IMR-90 (cell line): ENCODE measurements at regions not wholly inside any gene's neighbourhood (a gene's known extent, or its start where the extent isn't known, plus 50 kb on each side); places are given as distances from the start of the nearest gene placed in this dataset.

ENCODE experiments used
- ATAC-seq: fragments of 200-7000 bp; cut with Tn5 transposase; 2 replicates; pipeline ENCODE4 v1.9.1; 2020; ENCODE audit warnings: low read depth, mild to moderate bottlenecking, moderate library complexity
- BruUV-seq: library from RNA; stranded (reverse); fragments of 400-500 nt; replicated peaks from 2 replicates; lab custom pipeline; 2021; lab: Mats Ljungman, UMichigan
- CTCF ChIA-PET: fragments of 300-600 bp; formaldehyde crosslinking; extraction: SDS; loops from one replicate; lab custom pipeline; 2021; ENCODE audit warnings: antibody characterized with exemption; lab: Yijun Ruan, JAX
- POLR2A ChIA-PET: fragments of 300-600 bp; sonication (Branson Sonifier 250); formaldehyde crosslinking; loops from one replicate; lab custom pipeline; 2022; ENCODE audit warnings: antibody characterized with exemption; ENCODE audit not compliant: unreplicated experiment; lab: Charles Lee
- DNase-seq: peaks from one replicate; pipeline ENCODE4 v3.0.0; 2013
- H2AFZ ChIP-seq: replicated peaks from 2 replicates; pipeline ENCODE3; 2013; ENCODE audit warnings: low read length, mild to moderate bottlenecking; ENCODE audit not compliant: poor library complexity
- H2AK5ac ChIP-seq: 2 replicates; pipeline ENCODE4 v1.6.1; 2013; ENCODE audit warnings: low read depth, low read length, inconsistent platforms
- H2AK9ac ChIP-seq: replicated peaks from 2 replicates; pipeline ENCODE3; 2013; ENCODE audit warnings: mild to moderate bottlenecking, low read depth, low read length, moderate library complexity; ENCODE audit not compliant: poor library complexity
- H2BK120ac ChIP-seq: 2 replicates; pipeline ENCODE4 v1.6.1; 2013; ENCODE audit warnings: low read depth, low read length, inconsistent platforms
- H2BK15ac ChIP-seq: 3 replicates; pipeline ENCODE4 v1.6.1; 2013; ENCODE audit warnings: low read depth, low read length, inconsistent platforms
- H2BK20ac ChIP-seq: 2 replicates; pipeline ENCODE4 v1.6.1; 2013; ENCODE audit warnings: low read depth, mild to moderate bottlenecking, inconsistent platforms, low read length, moderate library complexity
- H2BK5ac ChIP-seq: 2 replicates; pipeline ENCODE4 v1.6.1; 2013; ENCODE audit warnings: mild to moderate bottlenecking, low read depth, low read length, inconsistent platforms; ENCODE audit not compliant: poor library complexity, severe bottlenecking
- H3K14ac ChIP-seq: replicated peaks from 2 replicates; pipeline ENCODE4 v1.6.1; 2013; ENCODE audit warnings: low read depth, low read length, inconsistent platforms
- H3K18ac ChIP-seq: 2 replicates; pipeline ENCODE4 v1.6.1; 2013; ENCODE audit warnings: low read depth, low read length, control low read depth
- H3K23ac ChIP-seq: 2 replicates; pipeline ENCODE4 v1.6.1; 2013; ENCODE audit warnings: low read depth, low read length, inconsistent platforms
- H3K27ac ChIP-seq: 2 replicates; pipeline ENCODE4 v1.5.1; 2013; ENCODE audit warnings: mild to moderate bottlenecking, control low read depth, low read length; ENCODE audit not compliant: insufficient read depth
- H3K27me3 ChIP-seq: 2 replicates; pipeline ENCODE4 v1.6.1; 2013; ENCODE audit warnings: low read length; ENCODE audit not compliant: control insufficient read depth, insufficient read depth
- H3K36me3 ChIP-seq: 2 replicates; pipeline ENCODE4 v1.6.1; 2013; ENCODE audit warnings: low read length, mixed read lengths; ENCODE audit not compliant: control insufficient read depth, insufficient read depth
- H3K4ac ChIP-seq: 2 replicates; pipeline ENCODE4 v1.6.1; 2013; ENCODE audit warnings: low read depth, low read length, inconsistent platforms
- H3K4me1 ChIP-seq: 2 replicates; pipeline ENCODE4 v1.6.1; 2013; ENCODE audit warnings: low read length, mixed read lengths; ENCODE audit not compliant: control insufficient read depth, insufficient read depth
- H3K4me2 ChIP-seq: 2 replicates; pipeline ENCODE4 v1.6.1; 2013; ENCODE audit warnings: low read depth, mild to moderate bottlenecking, control low read depth, low read length, moderate library complexity
- H3K4me3 ChIP-seq: 2 replicates; pipeline ENCODE4 v1.5.1; 2013; ENCODE audit warnings: low read depth, mild to moderate bottlenecking, control low read depth, low read length, moderate library complexity; ENCODE audit not compliant: insufficient read depth
- H3K56ac ChIP-seq: 2 replicates; pipeline ENCODE4 v1.6.1; 2013; ENCODE audit warnings: low read length, inconsistent platforms; ENCODE audit not compliant: insufficient read depth; ENCODE audit errors: extremely low read depth
- H3K79me1 ChIP-seq, 2 experiments: 2 replicates each; pipeline ENCODE4 v1.6.1; 2013; ENCODE audit warnings: low read length in 2 of 2, inconsistent platforms in 1 of 2, low read depth in 1 of 2
- H3K9ac ChIP-seq: 2 replicates; pipeline ENCODE4 v1.6.1; 2013; ENCODE audit warnings: low read depth, low read length, control low read depth
- H3K9me1 ChIP-seq: 2 replicates; pipeline ENCODE4 v1.6.1; 2013; ENCODE audit warnings: low read length, inconsistent platforms; ENCODE audit not compliant: insufficient read depth
- H3K9me3 ChIP-seq: 2 replicates; pipeline ENCODE4 v1.6.1; 2013; ENCODE audit warnings: low read length; ENCODE audit not compliant: control insufficient read depth, insufficient read depth
- H4K20me1 ChIP-seq: 2 replicates; pipeline ENCODE4 v1.6.1; 2013; ENCODE audit warnings: low read length, inconsistent platforms; ENCODE audit not compliant: insufficient read depth
- H4K5ac ChIP-seq: 2 replicates; pipeline ENCODE4 v1.6.1; 2013; ENCODE audit warnings: mild to moderate bottlenecking, low read depth, low read length, control low read depth
- H4K8ac ChIP-seq, 2 experiments: 2 replicates each; pipeline ENCODE4 v1.6.1; 2013; ENCODE audit warnings: low read depth in 2 of 2, low read length in 2 of 2, control low read depth in 1 of 2, inconsistent platforms in 1 of 2
- H4K91ac ChIP-seq: 2 replicates; pipeline ENCODE4 v1.6.1; 2013; ENCODE audit warnings: low read depth, low read length, inconsistent platforms; ENCODE audit not compliant: insufficient read depth
- BHLHE40 ChIP-seq: fragments of 150-350 bp; IDR thresholded peaks from 2 replicates; pipeline ENCODE4 v1.6.1; 2016; ENCODE audit warnings: mild to moderate bottlenecking, low read depth, low read length
- CEBPB ChIP-seq: IDR thresholded peaks from 2 replicates; pipeline ENCODE4 v1.6.1; 2012; ENCODE audit warnings: low read depth, low read length, improper control_type of control experiment
- FOS ChIP-seq: fragments of 150-350 bp; IDR thresholded peaks from 2 replicates; pipeline ENCODE4 v1.6.1; 2016; ENCODE audit warnings: low read depth, low read length
- MAFK ChIP-seq: IDR thresholded peaks from 2 replicates; pipeline ENCODE4 v1.6.1; 2012; ENCODE audit warnings: low read depth, low read length, improper control_type of control experiment
- MAZ ChIP-seq: IDR thresholded peaks from 2 replicates; pipeline ENCODE4 v1.6.1; 2012; ENCODE audit warnings: low read depth, mild to moderate bottlenecking, low read length, improper control_type of control experiment, moderate library complexity, borderline replicate concordance
- NFE2L2 ChIP-seq: fragments of 150-350 bp; IDR thresholded peaks from 2 replicates; pipeline ENCODE4 v1.6.1; 2016; ENCODE audit warnings: low read depth, mild to moderate bottlenecking, low read length
- POLR2A ChIP-seq: IDR thresholded peaks from 2 replicates; pipeline ENCODE4 v1.6.1; 2012; ENCODE audit warnings: mild to moderate bottlenecking, low read depth, low read length
- RAD21 ChIP-seq: IDR thresholded peaks from 2 replicates; pipeline ENCODE4 v1.6.1; 2012; ENCODE audit warnings: low read length, improper control_type of control experiment
- RCOR1 ChIP-seq: IDR thresholded peaks from 2 replicates; pipeline ENCODE4 v1.6.1; 2012; ENCODE audit warnings: mild to moderate bottlenecking, low read length, improper control_type of control experiment; ENCODE audit not compliant: insufficient replicate concordance
- SMC3 ChIP-seq: fragments of 150-350 bp; IDR thresholded peaks from 2 replicates; pipeline ENCODE4 v1.6.1; 2016; ENCODE audit warnings: low read depth, mild to moderate bottlenecking, antibody characterized with exemption, low read length, moderate library complexity
- WGBS, 2 experiments: methylation state at CpG; one replicate each; pipeline versions ENCODE4 v1.1.5 to v1.1.7; 2013; ENCODE audit warnings: missing lambda C conversion rate in 2 of 2; ENCODE audit not compliant: insufficient read length in 1 of 2; ENCODE audit errors: extremely low coverage in 2 of 2; 5-methylcytosine and 5-hydroxymethylcytosine counted together
- dilution Hi-C: fragments of 300-500 bp; cut with HindIII; formaldehyde crosslinking; loops from one replicate; pipeline ENCODE4 v1.14.3; 2018; ENCODE audit warnings: low sequenced_read_pairs; ENCODE audit not compliant: unreplicated experiment
- in situ Hi-C: fragments of 300-500 bp; cut with MboI; formaldehyde crosslinking; loops from 3 replicates; pipeline ENCODE4 v1.14.3; 2019; ENCODE audit warnings: low sequenced_read_pairs, inconsistent platforms, mixed read lengths
- intact Hi-C: fragments of 100-400 bp; cut with micrococcal nuclease; formaldehyde crosslinking; loops from 2 replicates; pipeline ENCODE4 v1.10.0; 2022
- TF ChIP-seq, protein P1 (sequence below): conservative IDR thresholded peaks from 2 replicates; pipeline ENCODE4 v1.5.1; 2012; ENCODE audit warnings: mild to moderate bottlenecking, low read depth, low read length, improper control_type of control experiment
- TF ChIP-seq, protein P2 (sequence below): fragments of 150-350 bp; IDR thresholded peaks from 2 replicates; pipeline ENCODE4 v1.6.1; 2017; ENCODE audit warnings: mild to moderate bottlenecking, antibody characterized with exemption, low read length, low read depth
- TF ChIP-seq, protein P3 (sequence below): fragments of 150-350 bp; IDR thresholded peaks from 2 replicates; pipeline ENCODE4 v1.6.1; 2016; ENCODE audit warnings: low read depth, mild to moderate bottlenecking, low read length, moderate library complexity, borderline replicate concordance

DNA sequence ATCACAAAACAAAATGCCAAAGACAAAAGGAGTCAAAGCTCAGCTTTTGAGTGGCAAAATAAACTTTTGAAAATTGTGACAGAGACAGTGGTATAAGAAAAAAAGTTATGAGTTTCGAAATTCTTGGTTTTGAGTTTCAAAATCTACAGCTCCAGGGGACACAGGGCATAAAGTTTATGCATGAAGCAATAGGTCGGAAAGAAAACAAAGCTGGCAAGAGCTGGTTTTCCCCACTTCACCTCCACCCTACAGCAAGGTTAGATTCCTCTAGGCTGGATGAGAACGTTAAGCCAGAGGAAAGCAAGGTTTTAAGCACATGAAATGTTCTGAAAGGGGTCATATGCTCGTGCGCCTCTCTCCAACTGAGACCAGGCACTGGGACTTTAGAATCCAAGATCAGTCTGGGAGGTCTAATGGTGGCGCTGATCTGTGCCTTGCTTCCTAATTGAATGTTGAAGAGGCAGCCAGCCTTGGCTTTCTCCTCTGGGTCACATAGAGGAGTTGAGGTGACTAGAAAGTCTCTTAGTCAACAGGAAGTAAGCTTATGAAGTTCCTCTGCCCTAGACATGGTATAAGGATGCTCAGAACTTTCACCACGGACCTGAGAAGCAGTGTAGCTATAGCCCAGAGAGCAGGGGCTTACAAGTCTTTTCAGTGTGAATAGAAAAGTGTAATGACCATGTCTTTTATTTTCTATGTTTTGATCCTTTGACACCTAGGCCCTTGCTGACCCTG is 167.7 kb upstream of the DMAC1 start:
- intact Hi-C loops (no loop called here), dilution Hi-C loops (no loop called here), in situ Hi-C loops (no loop called here)
- H4K5ac ChIP-seq, result no peak overlapping the region
- POLR2A ChIA-PET, result no interaction called here
- no peak overlapping the region for H4K8ac ChIP-seq
- TF ChIP-seq BHLHE40 (no peak), NFE2L2 (no peak), CEBPB (no peak), POLR2A (no peak), FOS (no peak), RAD21 (no peak), SMC3 (no peak), MAFK (no peak), RCOR1 (no peak), MAZ (no peak)
- TF ChIP-seq, protein P1, sequence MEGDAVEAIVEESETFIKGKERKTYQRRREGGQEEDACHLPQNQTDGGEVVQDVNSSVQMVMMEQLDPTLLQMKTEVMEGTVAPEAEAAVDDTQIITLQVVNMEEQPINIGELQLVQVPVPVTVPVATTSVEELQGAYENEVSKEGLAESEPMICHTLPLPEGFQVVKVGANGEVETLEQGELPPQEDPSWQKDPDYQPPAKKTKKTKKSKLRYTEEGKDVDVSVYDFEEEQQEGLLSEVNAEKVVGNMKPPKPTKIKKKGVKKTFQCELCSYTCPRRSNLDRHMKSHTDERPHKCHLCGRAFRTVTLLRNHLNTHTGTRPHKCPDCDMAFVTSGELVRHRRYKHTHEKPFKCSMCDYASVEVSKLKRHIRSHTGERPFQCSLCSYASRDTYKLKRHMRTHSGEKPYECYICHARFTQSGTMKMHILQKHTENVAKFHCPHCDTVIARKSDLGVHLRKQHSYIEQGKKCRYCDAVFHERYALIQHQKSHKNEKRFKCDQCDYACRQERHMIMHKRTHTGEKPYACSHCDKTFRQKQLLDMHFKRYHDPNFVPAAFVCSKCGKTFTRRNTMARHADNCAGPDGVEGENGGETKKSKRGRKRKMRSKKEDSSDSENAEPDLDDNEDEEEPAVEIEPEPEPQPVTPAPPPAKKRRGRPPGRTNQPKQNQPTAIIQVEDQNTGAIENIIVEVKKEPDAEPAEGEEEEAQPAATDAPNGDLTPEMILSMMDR, result no peak
- TF ChIP-seq, protein P2, sequence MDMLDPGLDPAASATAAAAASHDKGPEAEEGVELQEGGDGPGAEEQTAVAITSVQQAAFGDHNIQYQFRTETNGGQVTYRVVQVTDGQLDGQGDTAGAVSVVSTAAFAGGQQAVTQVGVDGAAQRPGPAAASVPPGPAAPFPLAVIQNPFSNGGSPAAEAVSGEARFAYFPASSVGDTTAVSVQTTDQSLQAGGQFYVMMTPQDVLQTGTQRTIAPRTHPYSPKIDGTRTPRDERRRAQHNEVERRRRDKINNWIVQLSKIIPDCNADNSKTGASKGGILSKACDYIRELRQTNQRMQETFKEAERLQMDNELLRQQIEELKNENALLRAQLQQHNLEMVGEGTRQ, result no peak
- TF ChIP-seq, protein P3, sequence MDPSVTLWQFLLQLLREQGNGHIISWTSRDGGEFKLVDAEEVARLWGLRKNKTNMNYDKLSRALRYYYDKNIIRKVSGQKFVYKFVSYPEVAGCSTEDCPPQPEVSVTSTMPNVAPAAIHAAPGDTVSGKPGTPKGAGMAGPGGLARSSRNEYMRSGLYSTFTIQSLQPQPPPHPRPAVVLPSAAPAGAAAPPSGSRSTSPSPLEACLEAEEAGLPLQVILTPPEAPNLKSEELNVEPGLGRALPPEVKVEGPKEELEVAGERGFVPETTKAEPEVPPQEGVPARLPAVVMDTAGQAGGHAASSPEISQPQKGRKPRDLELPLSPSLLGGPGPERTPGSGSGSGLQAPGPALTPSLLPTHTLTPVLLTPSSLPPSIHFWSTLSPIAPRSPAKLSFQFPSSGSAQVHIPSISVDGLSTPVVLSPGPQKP, result no peak
- H3K9ac ChIP-seq, result no peak overlapping the region
- no peak overlapping the region for H3K18ac ChIP-seq
- BruUV-seq, result no TSS peak
- H3K4me2 ChIP-seq, result no peak overlapping the region
- H3K27ac ChIP-seq, result no peak overlapping the region
- no peaks in the 10 kb centered on the region for H3K79me1 ChIP-seq
- H2BK20ac ChIP-seq, result no peak overlapping the region
- H2AFZ ChIP-seq, result no peak overlapping the region
- H3K4me1 ChIP-seq, result no peaks in the 10 kb centered on the region
- H3K4ac ChIP-seq, result no peak overlapping the region
- H3K56ac ChIP-seq, result no peak overlapping the region
- no peaks in the 10 kb centered on the region for H3K27me3 ChIP-seq
- H3K4me3 ChIP-seq, result no peak overlapping the region
- no peaks in the 10 kb centered on the region for H3K9me1 ChIP-seq
- H3K9me3 ChIP-seq, result peaks cover 4% of the 10 kb centered on the region; the same call in 1 of the 2 replicates
- CTCF ChIA-PET, result no interaction called here
- no peak overlapping the region for H2BK5ac ChIP-seq
- H2AK9ac ChIP-seq, result no peak overlapping the region
- DNase-seq, result no peak
- H3K36me3 ChIP-seq, result no peaks in the 10 kb centered on the region
- WGBS, 2 experiments, result no CpG with 5 or more reads among the region's 7 CpGs
- ATAC-seq, result no peak
- H4K20me1 ChIP-seq, result no peaks in the 10 kb centered on the region
- H3K14ac ChIP-seq, result no peak overlapping the region
- H2AK5ac ChIP-seq, result no peak overlapping the region
- H3K23ac ChIP-seq, result no peak overlapping the region
- no peak overlapping the region for H4K91ac ChIP-seq
- no peak overlapping the region for H2BK15ac ChIP-seq
- H2BK120ac ChIP-seq, result no peak overlapping the region
